ENCODE measurements at regions not wholly inside any gene's neighbourhood (a gene's known extent, or its start where the extent isn't known, plus 50 kb on each side); places are given as distances from the start of the nearest gene placed in this dataset.

GRCh38 chr12:115609347-115609746 is 668.1 kb downstream of the MED13L start:
- Mint-ChIP-seq H3K27me3 (peaks cover 26% of the 10 kb centered on the region), H3K9me3 (ENCODE audit: low read depth) (no peaks in the 10 kb centered on the region), H3K4me3 (ENCODE audit: low read depth) (no peak overlapping the region), H3K4me1 (ENCODE audit: low read depth) (peaks cover 5% of the 10 kb centered on the region), H3K27ac (no peak overlapping the region), H3K36me3 (ENCODE audit: insufficient read depth) (no peaks in the 10 kb centered on the region)
- no peak for TF ChIP-seq CTCF (IDR thresholded peaks at IDR 0.05; ENCODE audit: unreplicated experiment)
- no peak for DNase-seq (ENCODE audit: low spot score, unreplicated experiment)

- Mint-ChIP-seq H3K27ac (no peak overlapping the region), H3K9me3 (ENCODE audit: low read depth) (no peaks in the 10 kb centered on the region), H3K4me1 (ENCODE audit: low read depth) (peaks cover 5% of the 10 kb centered on the region), H3K36me3 (ENCODE audit: insufficient read depth) (no peaks in the 10 kb centered on the region), H3K4me3 (ENCODE audit: low read depth) (no peak overlapping the region), H3K27me3 (peaks cover 31% of the 10 kb centered on the region)
- no peak for DNase-seq (ENCODE audit: low spot score, unreplicated experiment)
- no peak for TF ChIP-seq CTCF (IDR thresholded peaks at IDR 0.05; ENCODE audit: unreplicated experiment)
Observed at GRCh38 chr12:115606040-115606439, 671.5 kb downstream of the MED13L start.

GRCh38 chr12:115598871-115599811 is 678.4 kb downstream of the MED13L start:
- Mint-ChIP-seq H3K27ac (peak overlapping the region; percentile 46), H3K4me3 (ENCODE audit: low read depth) (peak overlapping the region; percentile 56), H3K27me3 (peaks cover 22% of the 10 kb centered on the region), H3K9me3 (ENCODE audit: low read depth) (no peaks in the 10 kb centered on the region), H3K36me3 (ENCODE audit: insufficient read depth) (no peaks in the 10 kb centered on the region), H3K4me1 (ENCODE audit: low read depth) (peaks cover 12% of the 10 kb centered on the region)
- no peak for TF ChIP-seq CTCF (IDR thresholded peaks at IDR 0.05; ENCODE audit: unreplicated experiment)
- DNase-seq (ENCODE audit: low spot score, unreplicated experiment), result peak; percentile 30

GRCh38 chr12:115597157-115597712 is 680.3 kb downstream of the MED13L start:
- no peaks in the 10 kb centered on the region for H3K9me3 Mint-ChIP-seq (ENCODE audit: low read depth)
- peaks cover 12% of the 10 kb centered on the region for H3K4me1 Mint-ChIP-seq (ENCODE audit: low read depth)
- no peak for TF ChIP-seq CTCF (IDR thresholded peaks at IDR 0.05; ENCODE audit: unreplicated experiment)
- no peak for DNase-seq (ENCODE audit: low spot score, unreplicated experiment)
- H3K36me3 Mint-ChIP-seq (ENCODE audit: insufficient read depth), result no peaks in the 10 kb centered on the region
- peaks cover 28% of the 10 kb centered on the region for H3K27me3 Mint-ChIP-seq
- H3K27ac Mint-ChIP-seq, result no peak overlapping the region
- H3K4me3 Mint-ChIP-seq (ENCODE audit: low read depth), result no peak overlapping the region

GRCh38 chr12:115588131-115588530 is 689.4 kb downstream of the MED13L start:
- H3K36me3 Mint-ChIP-seq (ENCODE audit: insufficient read depth), result no peaks in the 10 kb centered on the region
- no peak for DNase-seq (ENCODE audit: low spot score, unreplicated experiment)
- peaks cover 4% of the 10 kb centered on the region for H3K9me3 Mint-ChIP-seq (ENCODE audit: low read depth)
- H3K4me1 Mint-ChIP-seq (ENCODE audit: low read depth), result no peaks in the 10 kb centered on the region
- H3K27ac Mint-ChIP-seq, result no peak overlapping the region
- peaks cover 16% of the 10 kb centered on the region for H3K27me3 Mint-ChIP-seq
- TF ChIP-seq CTCF (IDR thresholded peaks at IDR 0.05; ENCODE audit: unreplicated experiment), result no peak
- no peak overlapping the region for H3K4me3 Mint-ChIP-seq (ENCODE audit: low read depth)
